ENCODE measurements at regions not wholly inside any gene's neighbourhood (a gene's known extent, or its start where the extent isn't known, plus 50 kb on each side); places are given as distances from the start of the nearest gene placed in this dataset.

DNA sequence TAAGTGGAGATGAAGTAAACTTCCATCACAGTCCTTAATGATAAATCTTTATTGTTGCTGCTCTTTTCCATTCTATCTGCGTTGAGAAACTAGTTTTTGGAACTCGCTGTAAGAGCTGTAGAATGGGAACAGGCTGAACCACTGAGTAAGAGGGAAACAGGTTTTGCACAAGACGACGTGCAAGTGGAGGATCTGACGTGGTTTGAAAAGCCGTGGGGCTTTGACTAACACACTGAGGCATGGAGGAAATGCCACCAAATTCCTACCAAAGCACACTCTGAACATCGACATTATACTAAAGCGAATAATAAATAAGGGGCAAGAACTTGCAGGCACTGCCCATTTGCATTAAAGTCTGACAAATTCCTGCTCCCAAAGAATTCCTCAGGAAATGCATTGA is 160.6 kb downstream of the KLF6 start:
- peak; percentile 62 for DNase-seq (ENCODE audit: low read depth)

DNA sequence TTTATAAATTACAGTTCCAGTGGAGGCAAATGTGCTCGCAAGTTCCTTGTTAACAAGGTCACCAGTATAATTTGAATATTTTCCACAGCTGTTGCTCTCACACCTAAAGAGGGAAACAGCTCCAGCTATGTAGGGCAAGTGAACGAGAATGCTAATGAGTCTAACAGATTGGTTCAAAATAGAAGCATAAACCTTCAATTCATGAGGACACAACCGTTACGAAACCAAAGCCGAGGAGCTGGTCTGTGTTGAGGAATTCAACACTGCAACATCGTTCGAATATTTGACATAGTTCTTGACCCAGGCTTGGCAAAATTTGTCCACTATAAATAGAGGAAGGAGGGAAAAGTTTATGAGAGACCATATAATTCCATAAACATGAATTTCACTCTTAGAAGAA is 161.3 kb downstream of the KLF6 start:
- peak; percentile 67 for DNase-seq (ENCODE audit: low read depth)

DNA sequence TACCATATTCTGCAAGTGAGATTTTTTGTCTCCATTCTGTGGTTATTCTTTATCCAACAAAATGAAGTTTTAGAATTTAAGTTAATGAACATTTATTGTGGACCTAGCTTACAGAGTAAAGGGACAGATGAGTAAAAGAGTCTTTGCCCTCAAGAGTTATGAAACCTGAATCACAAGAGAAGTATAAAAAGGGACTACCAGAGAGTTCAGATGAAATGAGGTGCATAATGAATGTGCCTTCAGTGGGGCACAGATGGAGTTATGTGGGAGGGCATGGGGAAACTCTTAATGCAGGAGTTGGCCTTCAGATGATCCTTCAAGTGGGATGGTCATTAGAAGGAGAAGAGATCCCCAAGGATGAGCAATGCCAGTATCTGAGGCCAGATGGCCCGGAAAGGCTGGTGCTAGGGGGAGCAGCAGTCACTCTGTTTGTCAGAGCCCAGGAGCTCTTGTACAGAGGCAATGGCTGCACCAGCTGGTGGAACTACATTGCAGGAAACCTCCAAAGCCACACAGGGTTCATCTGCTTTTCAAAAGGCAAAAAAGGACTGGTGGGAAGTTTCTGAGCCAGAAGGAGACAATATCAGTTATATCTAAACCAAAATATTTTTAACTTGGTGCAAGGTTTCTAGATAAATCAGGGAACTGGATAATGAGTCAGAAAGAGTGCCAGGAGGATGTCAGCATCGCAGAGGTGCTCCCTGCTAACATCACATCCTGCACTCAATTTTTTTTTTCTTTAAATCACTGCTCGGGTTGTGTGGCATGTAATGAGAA is 162.0 kb downstream of the KLF6 start:
- peak; percentile 34 for DNase-seq (ENCODE audit: low read depth)

DNA sequence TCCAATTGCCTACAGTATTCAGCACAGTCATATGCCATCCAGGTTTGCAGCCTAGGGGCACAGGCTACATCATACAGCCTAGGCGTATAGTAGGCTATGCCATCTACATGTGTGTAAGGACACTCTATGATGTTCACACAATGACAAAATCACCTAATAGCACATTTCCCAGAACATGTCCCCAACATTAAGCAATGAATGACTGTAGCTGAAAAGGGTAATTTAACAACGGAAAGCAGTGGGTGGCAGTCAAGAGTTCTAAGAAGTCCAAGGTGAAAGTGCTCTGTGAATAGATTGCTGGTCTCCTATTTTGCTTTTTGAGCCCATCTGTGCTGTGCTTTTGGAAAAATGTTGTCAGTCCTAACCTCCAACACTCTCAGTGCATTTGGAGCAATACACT is 162.6 kb downstream of the KLF6 start:
- DNase-seq (ENCODE audit: low read depth) = no peak

DNA sequence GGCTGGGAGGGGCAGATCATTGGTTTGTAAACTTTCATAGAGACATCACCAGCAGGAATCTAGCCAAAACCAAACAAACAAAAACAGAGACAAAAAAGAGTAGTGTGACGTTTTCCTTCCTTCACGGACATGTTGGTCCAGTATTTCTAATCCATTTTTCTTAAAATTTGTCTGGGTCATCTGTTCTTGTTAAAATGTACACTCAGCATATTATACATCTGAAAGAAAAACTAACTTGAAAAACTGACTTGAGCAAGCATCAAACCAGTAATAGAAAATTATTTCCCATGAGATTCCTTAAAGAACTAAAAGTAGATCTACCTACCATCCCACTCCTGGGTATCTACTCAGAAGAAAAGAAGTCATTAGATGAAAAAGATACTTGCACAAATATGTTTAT is 164.2 kb downstream of the KLF6 start:
- DNase-seq (ENCODE audit: low read depth) = no peak

DNA sequence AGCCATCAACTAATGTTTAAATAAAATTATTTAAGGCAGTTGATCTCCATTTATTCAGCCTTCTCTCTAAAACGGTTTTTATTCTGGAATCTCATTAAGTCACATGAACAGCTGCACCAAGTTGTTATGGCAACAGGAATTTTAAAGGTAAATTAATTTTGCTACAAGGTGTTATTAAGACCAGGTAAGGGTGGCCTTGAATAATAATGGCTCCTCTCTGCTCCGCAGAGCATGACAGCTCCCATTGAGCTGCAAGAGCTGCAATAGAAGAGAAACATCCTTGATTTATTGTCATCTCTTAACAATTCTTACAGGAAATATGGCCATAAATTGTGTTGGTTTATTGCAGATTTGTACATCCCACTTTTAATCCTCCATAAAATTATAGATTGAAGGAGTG is 165.8 kb downstream of the KLF6 start:
- no peak for DNase-seq (ENCODE audit: low read depth)

DNA sequence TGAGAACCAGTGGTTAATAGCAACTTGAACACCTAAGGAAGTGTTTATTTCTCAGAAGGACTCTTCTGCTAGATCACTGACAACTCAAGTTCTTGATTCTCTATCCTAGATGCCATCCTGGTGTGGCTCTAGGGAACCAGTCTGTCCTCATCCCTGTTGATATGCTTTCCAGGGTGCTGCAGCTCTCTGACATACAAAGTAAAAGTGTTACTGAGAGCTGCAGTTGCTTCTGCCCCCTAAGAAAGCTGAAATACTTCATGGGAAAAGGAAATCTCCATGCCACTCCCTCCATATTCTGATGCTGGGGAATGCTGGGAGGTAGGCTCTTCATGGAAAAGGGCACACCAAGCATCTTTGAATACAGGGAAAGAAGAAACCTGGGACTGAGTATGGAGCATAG is 168.1 kb downstream of the KLF6 start:
- DNase-seq (ENCODE audit: low read depth) = no peak

DNA sequence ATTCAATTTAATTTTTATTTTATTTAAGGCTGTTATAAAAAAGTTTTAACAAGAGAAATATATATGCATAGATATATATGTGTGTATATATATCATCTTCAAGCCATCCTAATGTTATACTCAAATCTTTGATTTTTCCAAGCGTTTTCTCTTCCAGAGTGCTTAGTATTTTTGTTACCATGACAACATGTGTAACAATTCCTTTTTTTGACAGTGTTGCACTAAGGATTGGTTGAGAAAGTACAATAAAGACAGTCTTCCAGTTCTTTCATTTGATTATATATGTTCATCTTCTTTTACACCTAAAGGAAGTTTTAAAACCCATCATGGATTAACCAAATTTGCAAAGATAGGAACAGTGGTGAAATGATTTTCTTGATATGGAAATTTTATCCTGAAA is 171.7 kb downstream of the KLF6 start:
- no peak for DNase-seq (ENCODE audit: low read depth)

DNA sequence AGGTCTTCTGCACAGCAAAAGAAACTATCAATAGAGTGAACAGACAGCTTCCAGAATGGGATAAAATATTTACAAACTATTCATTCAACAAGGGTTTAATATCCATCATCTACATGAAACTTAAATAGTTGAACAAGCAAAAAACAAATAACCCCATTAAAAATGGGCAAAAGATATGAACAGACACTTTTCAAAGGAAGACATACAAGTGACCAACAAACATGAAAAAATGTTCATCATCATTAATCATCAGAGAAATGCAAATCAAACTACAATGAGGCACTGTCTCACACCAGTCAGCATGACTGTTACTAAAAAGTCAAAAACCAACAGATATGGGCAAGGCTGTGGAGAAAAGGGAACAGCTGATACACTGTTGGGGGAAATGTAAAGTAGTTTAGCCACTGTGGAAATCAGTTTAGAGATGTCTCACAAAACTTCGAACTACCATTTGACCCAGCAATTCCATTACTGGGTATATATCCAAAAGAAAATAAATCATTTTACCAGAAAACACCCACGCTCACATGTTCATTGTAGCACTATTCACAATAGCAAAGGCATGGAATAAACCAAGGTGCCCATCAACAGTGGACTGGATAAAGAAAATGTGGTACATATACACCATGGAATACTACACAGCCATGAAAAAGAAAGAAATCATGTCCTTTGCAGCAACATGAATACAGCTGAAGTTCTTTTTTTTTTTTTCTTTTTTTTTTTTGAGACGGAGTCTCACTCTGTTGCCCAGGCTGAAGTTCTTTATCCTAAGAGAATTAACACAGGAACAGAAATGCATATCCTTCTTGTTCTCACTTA is 172.6 kb downstream of the KLF6 start:
- DNase-seq (ENCODE audit: low read depth) = no peak

DNA sequence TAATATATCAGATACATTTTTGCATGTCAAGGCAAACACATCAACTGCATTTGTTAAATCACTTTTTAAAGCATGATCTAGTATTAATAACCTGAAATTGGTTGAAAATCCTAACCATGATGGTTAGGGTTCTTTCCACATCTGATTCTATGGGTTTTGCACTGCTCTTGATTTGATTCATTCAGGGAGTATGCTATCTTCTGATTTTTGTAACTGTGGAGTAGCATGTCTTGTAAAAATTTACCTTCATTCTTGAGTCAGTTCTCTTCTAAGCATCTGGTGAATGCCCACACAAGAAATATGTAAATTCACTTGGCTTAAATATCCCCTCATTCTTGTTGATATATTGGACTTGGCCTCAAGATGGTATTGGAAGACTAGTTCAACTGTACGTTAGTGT is 178.7 kb downstream of the KLF6 start:
- DNase-seq (ENCODE audit: low read depth) = no peak

DNA sequence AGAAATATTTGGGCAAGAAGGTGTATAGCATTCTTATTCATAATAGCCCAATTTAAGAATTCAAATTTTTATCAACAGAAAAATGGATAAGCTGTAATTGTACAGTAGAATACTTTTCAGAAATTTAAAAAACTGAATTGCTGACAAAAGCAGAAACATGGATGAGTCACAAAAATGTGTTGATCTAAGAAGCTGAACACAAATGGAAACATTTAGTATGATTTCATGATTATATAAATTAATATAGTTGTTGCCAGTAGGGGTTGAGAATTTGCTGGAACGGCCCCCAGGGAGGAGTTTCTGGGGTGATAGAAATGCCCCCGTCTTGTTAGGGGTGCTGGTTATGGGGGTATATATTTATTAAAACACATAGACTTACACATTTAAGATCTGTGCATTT is 179.1 kb downstream of the KLF6 start:
- DNase-seq (ENCODE audit: low read depth) = no peak

DNA sequence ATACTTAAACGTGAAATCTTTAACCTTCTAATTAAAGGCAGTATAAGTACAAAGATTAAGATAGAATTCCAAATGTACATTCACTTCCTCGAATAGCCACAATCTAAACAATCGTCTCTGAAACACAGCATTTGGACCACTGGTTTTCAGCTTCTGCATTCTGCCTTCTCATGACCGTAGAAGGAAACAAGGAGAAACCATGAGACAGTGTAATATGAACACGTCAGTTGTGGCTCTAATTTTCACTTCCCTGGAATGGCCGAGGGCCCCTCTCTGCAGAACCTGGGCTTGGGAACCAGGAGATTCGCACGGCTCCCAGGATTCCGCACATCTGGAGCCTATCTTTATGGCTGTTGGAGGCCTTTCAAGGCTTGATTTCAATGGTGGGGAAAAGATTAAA is 189.3 kb downstream of the KLF6 start:
- no peak for DNase-seq (ENCODE audit: low read depth)

DNA sequence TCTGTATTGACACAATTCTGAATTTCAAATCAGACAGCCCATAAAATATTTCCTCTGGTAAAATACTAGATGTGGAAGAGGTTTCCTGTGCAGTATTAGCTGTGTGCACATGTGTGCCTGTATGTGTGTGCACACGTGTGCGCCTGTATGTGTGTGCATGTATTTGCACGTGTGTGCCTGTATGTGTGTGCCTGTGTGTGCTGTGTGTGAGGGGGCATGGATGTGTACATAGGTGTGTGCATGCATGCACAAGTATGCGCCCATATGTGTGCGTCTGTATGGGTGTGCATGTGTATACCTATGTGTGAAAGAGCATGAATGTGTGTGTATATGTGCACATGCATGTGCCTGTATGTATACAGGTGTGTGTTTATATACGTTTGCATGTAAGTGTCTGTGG is 191.4 kb downstream of the KLF6 start:
- DNase-seq (ENCODE audit: low read depth) = no peak

DNA sequence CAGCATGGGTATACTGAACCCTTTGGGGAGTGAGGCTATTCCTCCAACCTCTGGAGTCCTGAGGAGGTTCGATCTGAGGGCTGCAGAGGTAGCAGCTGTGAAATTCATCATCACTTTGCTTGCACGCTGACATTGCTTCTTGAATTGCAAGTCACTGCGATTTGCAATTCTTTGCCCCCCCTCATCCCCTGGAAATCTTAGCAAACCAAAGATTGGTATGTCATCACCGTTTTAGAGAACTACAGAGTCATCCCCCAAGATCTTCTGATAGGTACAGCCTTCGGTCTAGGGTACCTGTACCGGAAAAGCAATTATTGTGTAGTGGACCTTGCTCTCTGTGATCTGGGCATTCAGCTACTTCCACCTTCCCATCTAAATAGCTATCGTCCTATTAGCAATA is 192.6 kb downstream of the KLF6 start:
- no peak for DNase-seq (ENCODE audit: low read depth)

DNA sequence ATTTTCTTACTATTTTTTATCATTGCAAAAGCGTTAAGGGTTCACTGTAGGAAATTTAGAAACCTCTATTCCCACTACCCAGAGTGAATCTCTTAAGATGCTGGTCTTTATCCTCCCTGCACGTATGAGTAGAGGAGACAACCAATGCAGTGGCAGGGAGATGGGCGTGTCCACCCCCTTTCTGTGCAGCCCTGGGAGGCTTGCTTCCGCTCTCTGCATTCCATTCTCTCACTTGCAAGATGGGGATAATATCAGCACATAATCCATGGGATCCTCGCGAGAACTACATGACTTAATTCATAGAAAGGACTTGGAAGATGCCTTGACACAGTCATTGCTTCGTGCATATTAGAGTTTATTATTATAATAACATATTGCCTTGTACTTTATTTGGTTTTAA is 196.2 kb downstream of the KLF6 start:
- DNase-seq (ENCODE audit: low read depth) = no peak

DNA sequence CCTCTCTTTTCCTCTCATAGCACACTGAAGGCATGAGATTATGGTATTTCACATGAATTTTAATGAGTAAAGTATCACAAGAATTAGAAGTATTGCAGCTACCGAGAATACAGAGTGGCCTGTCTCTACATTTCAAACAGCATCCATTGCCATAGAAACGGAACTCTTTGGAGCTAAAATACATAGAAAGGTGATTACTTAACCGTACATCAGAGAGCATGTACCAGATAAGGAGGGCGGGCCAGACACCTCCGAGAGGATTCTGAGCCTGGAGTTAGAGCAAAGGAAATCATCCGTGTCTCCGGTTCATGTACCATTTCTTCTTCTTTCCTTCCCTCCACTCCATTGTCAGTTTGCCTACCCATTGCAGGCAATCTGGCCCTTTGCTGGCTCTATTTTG is 196.7 kb downstream of the KLF6 start:
- no peak for DNase-seq (ENCODE audit: low read depth)

DNA sequence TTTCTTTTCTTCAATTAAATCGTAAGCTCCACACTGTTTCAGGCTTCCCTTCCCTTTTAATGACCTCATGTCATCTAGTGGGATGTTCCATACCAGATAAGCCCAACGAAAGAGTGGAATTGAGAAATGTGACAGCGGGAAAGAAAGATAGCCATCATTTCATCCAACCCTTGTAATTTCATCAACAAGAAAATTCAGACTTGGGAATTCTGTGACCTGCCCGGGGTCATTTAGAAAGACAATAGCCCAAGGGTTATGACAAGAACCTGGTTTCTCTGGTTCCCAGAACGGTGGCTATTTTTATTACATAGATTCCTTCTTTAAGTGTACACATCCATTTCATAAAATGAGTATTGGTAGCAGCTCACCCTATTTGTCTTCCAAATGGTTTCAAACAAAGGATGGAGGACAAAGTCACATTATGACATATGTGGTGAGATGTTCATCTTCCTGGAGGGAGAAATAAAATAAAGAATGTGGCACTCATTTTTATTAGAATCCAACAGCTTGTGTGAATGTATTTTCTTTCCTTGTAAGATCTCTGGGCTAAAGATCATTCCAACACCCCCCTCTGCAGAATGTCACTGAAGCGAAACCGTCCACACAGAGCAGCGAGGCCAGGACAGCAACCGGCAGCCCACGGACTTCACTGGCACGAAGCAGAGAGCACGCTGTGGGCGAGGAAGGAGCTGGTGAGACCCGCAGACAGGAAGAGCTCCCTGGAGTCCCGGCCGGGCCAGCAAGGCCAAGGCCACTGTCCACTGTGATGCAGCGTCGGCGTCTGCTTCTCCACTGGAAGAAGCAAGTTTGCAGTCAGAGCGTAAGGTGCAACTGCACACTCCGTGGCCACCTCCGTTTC is 199.9 kb downstream of the KLF6 start:
- DNase-seq (ENCODE audit: low read depth) = no peak

DNA sequence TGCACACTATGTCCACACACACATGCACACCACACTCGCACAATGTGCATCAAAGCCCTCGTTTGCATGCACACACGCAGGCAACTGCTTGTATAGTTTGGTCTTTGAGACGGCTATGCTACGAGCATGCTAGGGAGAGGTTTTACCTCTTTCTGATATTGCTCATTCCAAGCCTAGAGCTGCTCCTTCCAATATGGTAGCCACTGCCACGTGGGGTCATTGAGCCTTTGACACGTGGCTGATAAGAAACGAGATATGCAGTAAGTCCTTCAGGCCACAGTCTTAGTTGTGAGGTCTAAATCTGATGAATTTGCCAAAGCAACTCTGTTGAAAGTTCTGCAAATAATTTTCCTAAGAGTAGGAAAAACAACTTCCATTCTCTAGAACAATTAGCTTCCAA is 204.4 kb downstream of the KLF6 start:
- no peak for DNase-seq (ENCODE audit: low read depth)

DNA sequence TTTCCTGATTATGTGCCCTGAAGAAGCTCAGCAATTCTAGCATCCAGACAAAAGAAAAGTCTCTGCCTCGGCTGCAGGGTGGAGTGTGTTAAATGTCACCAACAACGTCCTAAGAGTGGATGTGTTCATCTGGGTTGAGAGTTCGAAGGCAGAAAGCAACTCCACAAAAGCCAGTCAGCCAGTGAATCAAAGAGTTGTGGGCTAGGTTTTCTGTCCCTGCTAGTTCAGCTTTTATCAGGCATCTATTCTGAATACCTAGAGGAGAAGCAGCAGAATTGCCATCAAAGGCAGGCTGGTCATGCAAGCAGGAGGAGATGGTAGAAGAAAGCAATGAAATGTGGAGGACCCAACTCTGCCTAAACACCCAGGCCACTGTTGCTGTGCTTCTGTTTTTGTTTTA is 205.2 kb downstream of the KLF6 start:
- DNase-seq (ENCODE audit: low read depth) = no peak

DNA sequence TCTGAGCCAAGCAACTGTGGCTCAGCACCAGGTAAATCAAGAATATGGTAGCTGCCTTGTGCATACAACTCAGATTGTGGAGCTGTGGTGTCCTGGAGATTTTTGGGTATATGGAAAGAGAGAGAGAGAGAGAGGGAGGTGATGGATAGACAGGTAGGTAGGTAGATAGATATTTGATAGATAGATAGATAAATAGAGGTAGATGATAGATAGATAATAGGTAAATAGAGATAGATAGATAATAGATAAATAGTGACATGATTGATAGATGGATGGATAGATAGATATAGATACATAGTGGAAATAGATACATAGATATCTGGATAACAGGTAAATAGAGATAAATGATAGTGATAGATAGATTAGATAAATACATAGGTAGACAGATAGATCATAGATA is 206.3 kb downstream of the KLF6 start:
- DNase-seq (ENCODE audit: low read depth) = no peak

DNA sequence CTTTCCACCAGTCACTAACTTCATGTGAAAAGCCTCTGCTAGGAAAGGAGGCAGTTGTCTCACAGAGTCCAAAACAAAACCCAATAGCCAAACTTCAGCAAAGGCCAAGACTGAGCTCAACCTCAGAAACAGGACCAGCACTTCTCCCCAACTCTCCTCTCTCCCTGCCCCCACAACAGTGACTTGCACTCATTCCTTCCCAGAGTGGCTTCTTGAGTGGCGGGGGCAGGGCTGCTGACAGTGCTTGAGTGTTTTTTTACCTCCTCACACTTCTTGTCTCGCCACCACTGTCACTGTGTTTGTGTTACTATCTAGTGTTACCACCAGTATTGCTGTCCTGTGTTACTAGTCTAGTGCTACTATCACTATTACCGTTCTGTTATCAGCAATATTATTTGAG is 206.8 kb downstream of the KLF6 start:
- DNase-seq (ENCODE audit: low read depth) = no peak

DNA sequence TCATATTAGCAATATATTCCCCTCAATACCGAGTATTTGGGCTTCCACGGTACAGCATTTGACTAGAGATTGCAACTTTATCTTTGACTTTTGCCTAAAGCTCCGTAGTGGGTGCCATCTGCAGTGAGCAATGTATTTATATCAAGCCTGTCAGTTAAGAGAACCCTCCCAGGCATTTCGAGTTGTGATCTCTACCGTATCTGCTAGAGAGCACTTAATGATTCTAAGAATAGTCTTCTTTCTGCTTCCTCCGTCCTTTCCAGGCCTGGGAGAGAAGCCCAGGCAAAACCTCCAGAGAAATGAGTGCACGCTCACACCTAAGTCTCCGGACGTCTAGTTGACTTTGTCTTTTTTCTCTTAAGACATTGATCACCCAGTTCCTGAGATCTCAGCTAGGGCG is 210.6 kb downstream of the KLF6 start:
- DNase-seq (ENCODE audit: low read depth) = no peak

DNA sequence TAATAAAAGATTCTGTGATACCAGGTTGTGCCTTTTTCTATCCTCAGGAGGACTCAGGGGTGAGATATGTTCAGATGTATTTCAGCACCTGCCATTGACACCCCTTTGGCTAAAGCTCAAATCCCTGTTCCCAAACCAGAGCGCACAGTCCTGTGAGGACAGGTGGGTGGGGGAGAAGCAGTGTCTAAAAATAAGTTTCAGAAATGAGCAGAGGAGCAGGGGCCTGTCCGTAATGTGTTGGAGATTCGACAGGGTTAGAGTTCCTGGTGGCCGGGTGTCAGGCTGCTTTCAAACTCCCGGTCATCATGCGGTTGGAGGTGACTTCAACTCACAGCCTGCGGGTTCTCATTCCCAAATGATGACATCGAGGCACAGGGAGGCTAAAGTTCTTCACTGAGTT is 211.5 kb downstream of the KLF6 start:
- DNase-seq (ENCODE audit: low read depth) = no peak
